ENCODE measurements at regions not wholly inside any gene's neighbourhood (a gene's known extent, or its start where the extent isn't known, plus 50 kb on each side); places are given as distances from the start of the nearest gene placed in this dataset.

DNA sequence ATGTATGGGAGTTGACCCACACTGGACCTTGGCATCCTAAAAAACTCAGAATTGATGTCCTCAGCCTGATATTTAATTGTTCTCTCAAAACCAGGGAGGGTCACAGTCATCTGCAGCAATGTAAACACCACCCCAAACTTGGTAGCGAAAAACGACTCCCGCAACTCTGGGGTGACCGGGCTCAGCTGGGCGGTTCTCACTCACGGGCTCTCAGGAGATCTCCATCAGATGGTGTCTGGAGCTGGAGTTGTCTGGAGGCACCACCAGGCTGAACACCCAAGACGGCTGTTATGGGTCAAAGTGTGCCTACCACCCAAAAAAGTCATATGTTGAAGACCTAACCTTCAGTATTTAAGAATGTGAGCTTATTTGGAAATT, 50.9 kb upstream of the NXT1 start:
- TF ChIP-seq, protein P1, sequence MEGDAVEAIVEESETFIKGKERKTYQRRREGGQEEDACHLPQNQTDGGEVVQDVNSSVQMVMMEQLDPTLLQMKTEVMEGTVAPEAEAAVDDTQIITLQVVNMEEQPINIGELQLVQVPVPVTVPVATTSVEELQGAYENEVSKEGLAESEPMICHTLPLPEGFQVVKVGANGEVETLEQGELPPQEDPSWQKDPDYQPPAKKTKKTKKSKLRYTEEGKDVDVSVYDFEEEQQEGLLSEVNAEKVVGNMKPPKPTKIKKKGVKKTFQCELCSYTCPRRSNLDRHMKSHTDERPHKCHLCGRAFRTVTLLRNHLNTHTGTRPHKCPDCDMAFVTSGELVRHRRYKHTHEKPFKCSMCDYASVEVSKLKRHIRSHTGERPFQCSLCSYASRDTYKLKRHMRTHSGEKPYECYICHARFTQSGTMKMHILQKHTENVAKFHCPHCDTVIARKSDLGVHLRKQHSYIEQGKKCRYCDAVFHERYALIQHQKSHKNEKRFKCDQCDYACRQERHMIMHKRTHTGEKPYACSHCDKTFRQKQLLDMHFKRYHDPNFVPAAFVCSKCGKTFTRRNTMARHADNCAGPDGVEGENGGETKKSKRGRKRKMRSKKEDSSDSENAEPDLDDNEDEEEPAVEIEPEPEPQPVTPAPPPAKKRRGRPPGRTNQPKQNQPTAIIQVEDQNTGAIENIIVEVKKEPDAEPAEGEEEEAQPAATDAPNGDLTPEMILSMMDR (IDR thresholded peaks at IDR 0.05), result no peak
- no peak overlapping the region for H3K27ac ChIP-seq
- no peaks in the 10 kb centered on the region for H3K79me2 ChIP-seq

DNA sequence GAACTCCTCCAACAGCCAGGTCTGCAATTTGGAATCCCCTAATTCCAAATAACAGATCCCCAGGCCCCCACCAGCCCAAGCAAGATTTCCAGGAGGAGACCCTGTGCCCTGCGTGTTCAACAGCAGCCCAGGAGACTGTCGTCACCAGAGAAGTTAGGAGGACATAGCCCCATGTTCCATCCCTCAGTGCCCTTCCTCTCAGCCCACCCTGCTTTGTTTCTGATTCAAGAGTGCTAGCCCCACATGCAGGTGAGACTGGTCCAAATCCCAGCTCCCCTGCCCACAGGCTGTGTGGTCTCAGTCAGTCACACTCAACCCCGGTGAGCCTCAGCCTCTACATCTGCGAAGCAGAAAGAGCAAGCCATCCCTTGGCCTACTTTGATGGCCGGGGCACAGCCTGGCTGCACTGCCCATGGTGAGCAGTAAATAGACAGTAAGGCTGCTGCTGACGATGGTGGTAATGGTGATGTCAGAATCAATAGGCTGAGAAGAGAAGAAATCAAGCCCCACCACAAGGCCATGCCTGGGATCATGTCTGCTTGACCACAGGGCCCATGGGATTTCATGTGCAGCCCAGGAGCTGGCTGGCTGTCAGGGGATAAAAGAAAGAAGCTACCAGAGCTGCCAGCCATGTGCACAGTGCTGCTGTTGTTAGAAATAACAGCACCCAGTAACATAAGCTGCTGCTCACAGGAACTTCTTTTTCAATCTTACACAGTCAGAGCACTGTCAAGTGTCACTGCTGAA, 51.5 kb upstream of the NXT1 start:
- Histone ChIP-seq H3K79me2 (no peaks in the 10 kb centered on the region), H3K9ac (no peak overlapping the region), H3K4me1 (no peaks in the 10 kb centered on the region), H3K27ac (no peak overlapping the region), H3K4me2 (ENCODE audit: low read length) (no peak overlapping the region), H3K27me3 (ENCODE audit: control insufficient read depth, insufficient read depth, low read length) (no peaks in the 10 kb centered on the region), H2AFZ (no peak overlapping the region), H3K36me3 (ENCODE audit: control insufficient read depth, insufficient read depth, low read length) (no peaks in the 10 kb centered on the region), H3K9me3 (ENCODE audit: control insufficient read depth, low read length) (no peaks in the 10 kb centered on the region), H3K4me3 (ENCODE audit: low read depth, low read length) (no peak overlapping the region)
- TF ChIP-seq, protein P1 (IDR thresholded peaks at IDR 0.05), result no peak

More for the DNA sequence above, 50.9 kb upstream of the NXT1 start:
- H3K27me3 ChIP-seq (ENCODE audit: control insufficient read depth, insufficient read depth, low read length), result no peaks in the 10 kb centered on the region
- no peaks in the 10 kb centered on the region for H3K9me3 ChIP-seq (ENCODE audit: control insufficient read depth, low read length)
- H3K4me3 ChIP-seq (ENCODE audit: low read depth, low read length), result no peak overlapping the region
- no peaks in the 10 kb centered on the region for H3K36me3 ChIP-seq (ENCODE audit: control insufficient read depth, insufficient read depth, low read length)
- no peak overlapping the region for H3K9ac ChIP-seq
- H2AFZ ChIP-seq, result no peak overlapping the region
- no peaks in the 10 kb centered on the region for H3K4me1 ChIP-seq
- no peak overlapping the region for H3K4me2 ChIP-seq (ENCODE audit: low read length)

DNA sequence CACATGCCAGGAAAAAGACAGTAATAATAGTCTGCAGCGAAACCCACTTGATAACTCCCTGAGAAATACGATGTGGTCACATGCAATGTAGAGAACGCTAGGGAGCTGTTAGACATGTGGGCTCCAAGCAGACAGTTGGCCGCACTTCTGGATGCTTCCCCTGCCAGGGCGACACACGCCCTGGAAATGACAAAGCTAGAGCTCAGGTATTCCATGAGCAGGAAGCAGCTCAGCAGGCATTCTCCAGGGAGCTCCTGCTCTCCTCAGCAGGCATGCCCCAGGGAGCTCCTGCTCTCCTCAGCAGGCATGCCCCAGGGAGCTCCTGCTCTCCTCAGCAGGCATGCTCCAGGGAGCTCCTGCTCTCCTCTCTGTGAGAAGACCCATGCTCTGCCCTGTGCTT, 52.4 kb upstream of the NXT1 start:
- H3K9me3 ChIP-seq (ENCODE audit: control insufficient read depth, low read length), result no peaks in the 10 kb centered on the region
- TF ChIP-seq, protein P1 (IDR thresholded peaks at IDR 0.05), result no peak
- no peaks in the 10 kb centered on the region for H3K4me1 ChIP-seq
- no peaks in the 10 kb centered on the region for H3K79me2 ChIP-seq
- no peaks in the 10 kb centered on the region for H3K36me3 ChIP-seq (ENCODE audit: control insufficient read depth, insufficient read depth, low read length)
- no peak overlapping the region for H3K27ac ChIP-seq
- H3K27me3 ChIP-seq (ENCODE audit: control insufficient read depth, insufficient read depth, low read length), result no peaks in the 10 kb centered on the region
- no peak overlapping the region for H3K9ac ChIP-seq
- no peak overlapping the region for H2AFZ ChIP-seq
- H3K4me2 ChIP-seq (ENCODE audit: low read length), result no peak overlapping the region
- H3K4me3 ChIP-seq (ENCODE audit: low read depth, low read length), result no peak overlapping the region

DNA sequence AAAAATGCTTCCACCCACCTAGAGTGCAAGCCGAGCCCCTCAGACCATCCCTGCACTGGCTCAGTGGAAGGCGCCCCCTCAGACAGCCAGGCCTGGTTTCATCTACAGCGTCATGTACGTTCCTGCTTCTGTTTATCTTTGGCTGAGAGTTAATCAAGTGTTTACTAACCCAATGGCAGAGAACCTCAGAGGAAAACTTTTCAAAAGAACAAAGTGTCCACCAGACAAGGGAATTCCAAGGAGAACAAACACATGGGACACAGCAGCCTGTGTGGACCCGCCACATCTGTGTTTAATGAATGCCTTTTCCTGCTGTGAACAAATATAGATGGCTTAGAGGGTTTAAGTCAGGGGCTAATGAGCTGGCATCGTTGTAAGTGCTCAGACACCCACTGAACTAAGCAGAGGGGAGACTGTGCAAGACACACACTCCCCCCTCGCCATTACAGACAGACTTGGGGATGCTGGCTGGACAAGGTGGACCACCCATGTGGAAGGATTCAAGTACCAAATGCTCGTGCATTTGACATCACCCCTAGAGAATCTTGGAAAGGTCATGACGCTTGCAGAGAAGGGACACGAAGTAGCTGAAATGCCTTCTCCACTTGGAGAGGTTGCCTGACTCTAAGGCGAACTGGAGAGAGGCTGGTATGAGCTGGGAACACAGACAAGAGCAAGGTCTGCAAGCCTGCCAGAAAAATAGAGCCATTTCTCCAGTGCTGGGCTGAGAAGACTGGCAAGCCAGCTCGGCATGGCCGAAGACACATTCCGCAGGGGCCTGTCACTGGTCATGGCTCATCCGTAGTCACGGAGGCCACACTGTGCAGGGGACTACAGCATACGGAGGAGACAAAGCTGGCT, 53.5 kb upstream of the NXT1 start:
- Histone ChIP-seq H3K79me2 (no peaks in the 10 kb centered on the region), H3K27ac (no peak overlapping the region), H3K4me2 (ENCODE audit: low read length) (no peak overlapping the region), H3K4me1 (no peaks in the 10 kb centered on the region), H3K4me3 (ENCODE audit: low read depth, low read length) (no peak overlapping the region), H2AFZ (no peak overlapping the region), H3K27me3 (ENCODE audit: control insufficient read depth, insufficient read depth, low read length) (no peaks in the 10 kb centered on the region), H3K36me3 (ENCODE audit: control insufficient read depth, insufficient read depth, low read length) (no peaks in the 10 kb centered on the region), H3K9me3 (ENCODE audit: control insufficient read depth, low read length) (no peaks in the 10 kb centered on the region), H3K9ac (no peak overlapping the region)
- TF ChIP-seq, protein P1 (IDR thresholded peaks at IDR 0.05), result no peak
